Neural progenitor cell (in vitro differentiated cells): ENCODE measurements at regions not wholly inside any gene's neighbourhood (a gene's known extent, or its start where the extent isn't known, plus 50 kb on each side); places are given as distances from the start of the nearest gene placed in this dataset.

Experiments used
- DNase-seq: peaks from one replicate; pipeline ENCODE4 v3.0.0-alpha.2; 2016; ENCODE audit warnings: low spot score
- H2AFZ ChIP-seq: fragments of 200-600 bp; sonication (generic); replicated peaks from 2 replicates; pipeline ENCODE4 v1.6.1; 2016; ENCODE audit warnings: antibody characterized with exemption
- H3F3A ChIP-seq: fragments of 200-600 bp; sonication (generic); 2 replicates; pipeline ENCODE4 v1.6.1; 2016; ENCODE audit warnings: antibody characterized with exemption, low read depth
- H3K27ac ChIP-seq: fragments of 200-600 bp; sonication (generic); 2 replicates; pipeline ENCODE4 v1.5.1; 2016; ENCODE audit warnings: mild to moderate bottlenecking
- H3K27me3 ChIP-seq: fragments of 200-600 bp; sonication (generic); 2 replicates; pipeline ENCODE4 v1.6.1; 2016; ENCODE audit warnings: mild to moderate bottlenecking, moderate library complexity
- H3K36me3 ChIP-seq: fragments of 200-600 bp; sonication (generic); 2 replicates; pipeline ENCODE4 v1.5.1; 2016
- H3K4me1 ChIP-seq: fragments of 200-600 bp; sonication (generic); 2 replicates; pipeline ENCODE4 v1.6.1; 2016; ENCODE audit warnings: mixed run types
- H3K4me2 ChIP-seq: fragments of 200-600 bp; sonication (generic); 2 replicates; pipeline ENCODE4 v1.6.1; 2016
- H3K4me3 ChIP-seq: fragments of 200-600 bp; sonication (generic); 2 replicates; pipeline ENCODE4 v1.5.1; 2016
- H3K79me2 ChIP-seq: fragments of 200-600 bp; sonication (generic); 2 replicates; pipeline ENCODE4 v1.6.1; 2016; ENCODE audit warnings: low read depth
- H3K9ac ChIP-seq: fragments of 200-600 bp; sonication (generic); 2 replicates; pipeline ENCODE4 v1.6.1; 2016
- H3K9me3 ChIP-seq: fragments of 200-600 bp; sonication (generic); 2 replicates; pipeline ENCODE4 v1.5.1; 2016; ENCODE audit warnings: low read depth
- H4K20me1 ChIP-seq: fragments of 200-600 bp; sonication (generic); 2 replicates; pipeline ENCODE4 v1.6.1; 2016; ENCODE audit warnings: low read depth
- H3K27ac Mint-ChIP-seq: 3 replicates; pipeline ENCODE4 v1.8.0; 2021; ENCODE audit warnings: mixed read lengths
- H3K27me3 Mint-ChIP-seq: 2 replicates; pipeline ENCODE4 v1.8.0; 2022; ENCODE audit warnings: low read depth, mild to moderate bottlenecking, inconsistent platforms, moderate library complexity, mixed read lengths; ENCODE audit not compliant: insufficient read depth
- H3K36me3 Mint-ChIP-seq: 3 replicates; pipeline ENCODE4 v1.8.0; 2021; ENCODE audit warnings: mixed read lengths
- H3K4me1 Mint-ChIP-seq: 3 replicates; pipeline ENCODE4 v1.8.0; 2021; ENCODE audit warnings: mixed read lengths
- H3K4me3 Mint-ChIP-seq: 3 replicates; pipeline ENCODE4 v1.8.0; 2021; ENCODE audit warnings: mild to moderate bottlenecking, moderate library complexity, mixed read lengths
- H3K9me3 Mint-ChIP-seq: 3 replicates; pipeline ENCODE4 v1.8.0; 2020; ENCODE audit warnings: mixed read lengths
- EZH2 ChIP-seq: fragments of 200-600 bp; sonication (generic); IDR thresholded peaks from 2 replicates; pipeline ENCODE4 v1.6.1; 2017; ENCODE audit warnings: antibody characterized with exemption, mild to moderate bottlenecking, moderate library complexity
- EZH2phosphoT487 ChIP-seq: fragments of 200-600 bp; sonication (generic); IDR thresholded peaks from 2 replicates; pipeline ENCODE4 v1.6.1; 2017; ENCODE audit warnings: antibody characterized with exemption
- TF ChIP-seq, protein P1 (sequence below): fragments of 200-600 bp; sonication (generic); IDR thresholded peaks from 2 replicates; pipeline ENCODE4 v1.5.1; 2017; ENCODE audit warnings: antibody characterized with exemption, mild to moderate bottlenecking

DNA sequence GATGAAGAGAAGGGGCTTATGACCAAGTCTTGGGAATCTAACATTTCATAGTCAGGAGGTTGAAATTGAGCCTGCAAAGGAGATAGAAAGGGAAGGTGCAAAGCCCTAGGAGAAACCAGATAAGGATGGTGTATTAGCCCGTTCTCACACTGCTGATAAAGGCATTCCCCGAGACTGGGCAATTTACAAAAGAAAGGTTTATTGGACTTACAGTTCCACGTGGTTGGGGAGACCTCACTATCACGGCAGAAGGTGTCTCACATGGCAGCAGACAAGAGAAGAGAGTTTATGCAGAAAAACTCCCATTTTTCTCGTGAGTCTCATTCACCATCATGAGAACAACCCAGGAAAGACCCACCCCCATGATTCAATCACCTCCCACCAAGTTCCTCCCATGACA lies 129.5 kb upstream of the LNX1 start:
- Histone ChIP-seq H3K4me3 (no peak overlapping the region), H3K4me2 (no peak overlapping the region), H3K9me3 (no peaks in the 10 kb centered on the region), H3K4me1 (no peaks in the 10 kb centered on the region), H3K27me3 (no peaks in the 10 kb centered on the region), H3K27ac (no peak overlapping the region), H3K9ac (no peak overlapping the region), H3F3A (no peaks in the 10 kb centered on the region), H3K36me3 (no peaks in the 10 kb centered on the region), H2AFZ (no peak overlapping the region), H4K20me1 (no peaks in the 10 kb centered on the region), H3K79me2 (no peaks in the 10 kb centered on the region)
- Mint-ChIP-seq H3K9me3 (no peaks in the 10 kb centered on the region), H3K27ac (no peak overlapping the region), H3K4me1 (no peaks in the 10 kb centered on the region), H3K4me3 (no peak overlapping the region), H3K27me3 (peaks cover 2% of the 10 kb centered on the region), H3K36me3 (no peaks in the 10 kb centered on the region)
- no peak for DNase-seq
- TF ChIP-seq EZH2phosphoT487: no peak
- TF ChIP-seq, protein P1, sequence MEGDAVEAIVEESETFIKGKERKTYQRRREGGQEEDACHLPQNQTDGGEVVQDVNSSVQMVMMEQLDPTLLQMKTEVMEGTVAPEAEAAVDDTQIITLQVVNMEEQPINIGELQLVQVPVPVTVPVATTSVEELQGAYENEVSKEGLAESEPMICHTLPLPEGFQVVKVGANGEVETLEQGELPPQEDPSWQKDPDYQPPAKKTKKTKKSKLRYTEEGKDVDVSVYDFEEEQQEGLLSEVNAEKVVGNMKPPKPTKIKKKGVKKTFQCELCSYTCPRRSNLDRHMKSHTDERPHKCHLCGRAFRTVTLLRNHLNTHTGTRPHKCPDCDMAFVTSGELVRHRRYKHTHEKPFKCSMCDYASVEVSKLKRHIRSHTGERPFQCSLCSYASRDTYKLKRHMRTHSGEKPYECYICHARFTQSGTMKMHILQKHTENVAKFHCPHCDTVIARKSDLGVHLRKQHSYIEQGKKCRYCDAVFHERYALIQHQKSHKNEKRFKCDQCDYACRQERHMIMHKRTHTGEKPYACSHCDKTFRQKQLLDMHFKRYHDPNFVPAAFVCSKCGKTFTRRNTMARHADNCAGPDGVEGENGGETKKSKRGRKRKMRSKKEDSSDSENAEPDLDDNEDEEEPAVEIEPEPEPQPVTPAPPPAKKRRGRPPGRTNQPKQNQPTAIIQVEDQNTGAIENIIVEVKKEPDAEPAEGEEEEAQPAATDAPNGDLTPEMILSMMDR: no peak
- no peak for TF ChIP-seq EZH2

DNA sequence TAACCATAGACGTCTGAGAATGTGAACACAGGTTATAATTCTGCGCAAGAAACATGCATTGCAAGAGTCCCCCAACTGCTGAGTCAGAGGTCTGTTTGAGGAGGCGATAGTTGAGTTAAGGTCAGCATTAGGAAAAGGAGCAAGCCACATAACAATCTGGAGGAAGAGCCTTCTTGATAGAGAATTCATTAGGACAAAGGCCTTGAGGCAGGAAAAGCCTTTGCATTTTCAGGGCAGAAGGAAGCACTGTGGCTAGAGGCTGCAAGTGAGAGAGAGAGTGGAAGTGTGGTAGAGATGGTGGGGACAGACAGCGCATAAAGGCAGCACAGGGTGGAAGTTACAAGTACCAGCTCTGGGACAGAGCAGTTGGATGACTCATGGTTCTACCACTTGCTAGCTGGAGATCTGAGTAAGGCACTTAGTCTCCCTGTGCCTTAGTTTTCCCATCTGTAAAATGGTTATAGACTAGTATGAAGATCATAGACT lies 125.8 kb upstream of the LNX1 start:
- no peaks in the 10 kb centered on the region for H3K4me1 Mint-ChIP-seq
- Histone ChIP-seq H3K9ac (no peak overlapping the region), H3K36me3 (no peaks in the 10 kb centered on the region), H4K20me1 (no peaks in the 10 kb centered on the region), H3F3A (no peaks in the 10 kb centered on the region), H3K27ac (no peak overlapping the region), H3K79me2 (no peaks in the 10 kb centered on the region), H3K4me3 (no peak overlapping the region), H3K4me2 (no peak overlapping the region), H3K9me3 (no peaks in the 10 kb centered on the region), H2AFZ (no peak overlapping the region), H3K4me1 (no peaks in the 10 kb centered on the region), H3K27me3 (no peaks in the 10 kb centered on the region)
- TF ChIP-seq, protein P1: no peak
- TF ChIP-seq EZH2: no peak
- no peak overlapping the region for H3K27ac Mint-ChIP-seq
- no peak for DNase-seq
- H3K27me3 Mint-ChIP-seq: peaks cover 2% of the 10 kb centered on the region
- no peaks in the 10 kb centered on the region for H3K9me3 Mint-ChIP-seq
- no peak overlapping the region for H3K4me3 Mint-ChIP-seq
- no peaks in the 10 kb centered on the region for H3K36me3 Mint-ChIP-seq

DNA sequence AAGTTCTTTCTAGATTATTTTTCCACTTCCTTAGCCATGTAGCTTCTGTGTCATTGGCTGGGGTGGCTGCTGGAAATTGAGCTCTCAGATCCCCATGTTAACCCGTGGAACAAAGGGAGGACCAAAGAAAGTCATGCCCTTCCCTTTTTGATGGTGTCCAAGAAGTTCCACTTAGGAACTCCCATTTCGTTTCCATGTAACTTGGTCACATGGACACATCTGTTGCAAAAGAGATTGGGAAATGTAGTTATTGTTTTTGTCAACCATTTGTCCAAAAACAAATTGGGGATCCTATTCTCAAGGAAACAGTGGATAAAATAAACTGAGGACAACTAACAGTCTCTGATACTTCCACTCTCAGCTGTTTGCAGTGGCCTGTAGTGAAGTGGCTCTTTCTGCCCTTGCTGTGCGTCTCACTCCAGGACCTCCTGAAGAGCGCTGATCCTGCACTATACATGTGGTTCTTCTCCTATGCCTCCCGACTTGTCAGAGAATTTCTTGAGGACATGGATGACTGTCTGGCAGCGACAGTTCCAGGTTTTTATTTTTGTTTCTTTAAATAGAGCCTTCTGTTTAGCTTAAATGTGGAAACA lies 125.3 kb upstream of the LNX1 start:
- Histone ChIP-seq H3K79me2 (no peaks in the 10 kb centered on the region), H3F3A (no peaks in the 10 kb centered on the region), H3K9ac (no peak overlapping the region), H2AFZ (no peak overlapping the region), H3K27ac (no peak overlapping the region), H3K9me3 (no peaks in the 10 kb centered on the region), H3K4me3 (no peak overlapping the region), H3K4me1 (no peaks in the 10 kb centered on the region), H3K36me3 (no peaks in the 10 kb centered on the region), H4K20me1 (no peaks in the 10 kb centered on the region), H3K27me3 (no peaks in the 10 kb centered on the region), H3K4me2 (no peak overlapping the region)
- Mint-ChIP-seq H3K27ac (no peak overlapping the region), H3K4me3 (no peak overlapping the region), H3K4me1 (no peaks in the 10 kb centered on the region), H3K9me3 (no peaks in the 10 kb centered on the region), H3K36me3 (no peaks in the 10 kb centered on the region), H3K27me3 (peaks cover 4% of the 10 kb centered on the region)
- no peak for TF ChIP-seq EZH2phosphoT487
- no peak for TF ChIP-seq EZH2
- TF ChIP-seq, protein P1: no peak
- no peak for DNase-seq
